LNCaP clone FGC (cell line): ENCODE measurements at regions not wholly inside any gene's neighbourhood (a gene's known extent, or its start where the extent isn't known, plus 50 kb on each side); places are given as distances from the start of the nearest gene placed in this dataset.

Source experiments
- DNase-seq: peaks from one replicate; pipeline ENCODE4 v3.0.0-alpha.2; 2011; ENCODE audit warnings: low read depth
- H3K4me3 ChIP-seq: 2 replicates; pipeline ENCODE4 v1.5.1; 2011; ENCODE audit warnings: mild to moderate bottlenecking, low read depth, low read length, control low read depth
- CTCF ChIP-seq: IDR thresholded peaks from 2 replicates; pipeline ENCODE4 v1.5.1; 2012; ENCODE audit warnings: mild to moderate bottlenecking; ENCODE audit not compliant: control insufficient read depth, insufficient read depth; ENCODE audit errors: extremely low read depth

- no peak for TF ChIP-seq CTCF
- H3K4me3 ChIP-seq: no peak overlapping the region
- DNase-seq: no peak
Measured at GRCh38 chr5:52605317-52606313, 182.1 kb upstream of the ITGA1 start.

GRCh38 chr5:52607227-52607824, 180.4 kb upstream of the ITGA1 start:
- TF ChIP-seq CTCF: no peak
- no peak for DNase-seq
- no peak overlapping the region for H3K4me3 ChIP-seq

- no peak overlapping the region for H3K4me3 ChIP-seq
- no peak for TF ChIP-seq CTCF
- DNase-seq: no peak
Measured at GRCh38 chr5:52620315-52620714, 167.4 kb upstream of the ITGA1 start.

- TF ChIP-seq CTCF: no peak
- no peak for DNase-seq
- H3K4me3 ChIP-seq: no peak overlapping the region
Measured at GRCh38 chr5:52623291-52623690, 164.4 kb upstream of the ITGA1 start.

GRCh38 chr5:52624291-52624690, 163.4 kb upstream of the ITGA1 start:
- H3K4me3 ChIP-seq: no peak overlapping the region
- no peak for TF ChIP-seq CTCF
- DNase-seq: no peak

- no peak overlapping the region for H3K4me3 ChIP-seq
- no peak for TF ChIP-seq CTCF
- DNase-seq: no peak
Measured at GRCh38 chr5:52626312-52626711, 161.4 kb upstream of the ITGA1 start.
